ENCODE measurements at regions not wholly inside any gene's neighbourhood (a gene's known extent, or its start where the extent isn't known, plus 50 kb on each side); places are given as distances from the start of the nearest gene placed in this dataset.

GRCh38 chr13:68666774-68667397 lies 1436.8 kb upstream of the PCDH9 start:
- no peak for DNase-seq (ENCODE audit: low read depth)
- no peak for TF ChIP-seq CTCF (IDR thresholded peaks at IDR 0.05; ENCODE audit: low read depth, low read length, missing control alignments)
- no peak overlapping the region for H3K4me3 ChIP-seq (ENCODE audit: low read depth, low read length)

GRCh38 chr13:68645814-68646213 lies 1415.7 kb upstream of the PCDH9 start:
- no peak for TF ChIP-seq CTCF (IDR thresholded peaks at IDR 0.05; ENCODE audit: low read depth, low read length, missing control alignments)
- DNase-seq (ENCODE audit: low read depth), result no peak

GRCh38 chr13:68644611-68645010 lies 1414.5 kb upstream of the PCDH9 start:
- H3K4me3 ChIP-seq (ENCODE audit: low read depth, low read length), result no peak overlapping the region

More at GRCh38 chr13:68645814-68646213, 1415.7 kb upstream of the PCDH9 start:
- no peak overlapping the region for H3K4me3 ChIP-seq (ENCODE audit: low read depth, low read length)

GRCh38 chr13:68636784-68637183 lies 1406.6 kb upstream of the PCDH9 start:
- TF ChIP-seq CTCF (IDR thresholded peaks at IDR 0.05; ENCODE audit: low read depth, low read length, missing control alignments), result no peak
- DNase-seq (ENCODE audit: low read depth), result no peak
- no peak overlapping the region for H3K4me3 ChIP-seq (ENCODE audit: low read depth, low read length)

More at GRCh38 chr13:68644611-68645010, 1414.5 kb upstream of the PCDH9 start:
- TF ChIP-seq CTCF (IDR thresholded peaks at IDR 0.05; ENCODE audit: low read depth, low read length, missing control alignments), result no peak
- DNase-seq (ENCODE audit: low read depth), result no peak

GRCh38 chr13:68628994-68629393 lies 1398.9 kb upstream of the PCDH9 start:
- TF ChIP-seq CTCF (IDR thresholded peaks at IDR 0.05; ENCODE audit: low read depth, low read length, missing control alignments), result no peak
- H3K4me3 ChIP-seq (ENCODE audit: low read depth, low read length), result no peak overlapping the region
- no peak for DNase-seq (ENCODE audit: low read depth)

GRCh38 chr13:68627379-68627778 lies 1397.2 kb upstream of the PCDH9 start:
- no peak for DNase-seq (ENCODE audit: low read depth)
- no peak for TF ChIP-seq CTCF (IDR thresholded peaks at IDR 0.05; ENCODE audit: low read depth, low read length, missing control alignments)
- no peak overlapping the region for H3K4me3 ChIP-seq (ENCODE audit: low read depth, low read length)

- no peak overlapping the region for H3K4me3 ChIP-seq (ENCODE audit: low read depth, low read length)
- no peak for TF ChIP-seq CTCF (IDR thresholded peaks at IDR 0.05; ENCODE audit: low read depth, low read length, missing control alignments)
- DNase-seq (ENCODE audit: low read depth), result no peak
These were observed 1386.6 kb upstream of the PCDH9 start for GRCh38 chr13:68616600-68617222.

Data from GM12864 (cell line).